Effector memory CD8-positive, alpha-beta T cell (primary cell): ENCODE measurements at regions not wholly inside any gene's neighbourhood (a gene's known extent, or its start where the extent isn't known, plus 50 kb on each side); places are given as distances from the start of the nearest gene placed in this dataset.

Experiments
- ATAC-seq: fragments of 150-1000 bp; cut with Tn5 transposase; replicated peaks from 2 replicates; pipeline ENCODE4 v1.10.0; 2021; ENCODE audit warnings: mild to moderate bottlenecking, moderate library complexity
- DNase-seq, 3 experiments: peaks; one replicate each; pipeline ENCODE4 v3.0.0; 2021
- H3K27ac Mint-ChIP-seq, 2 donors: one replicate each; pipeline ENCODE4 v1.8.0; 2022; ENCODE audit warnings: mild to moderate bottlenecking in 2 of 2, mixed read lengths in 2 of 2, moderate library complexity in 2 of 2
- H3K27me3 Mint-ChIP-seq, 2 donors: one replicate each; pipeline ENCODE4 v1.8.0; 2022; ENCODE audit warnings: mixed read lengths in 2 of 2
- H3K36me3 Mint-ChIP-seq: one replicate; pipeline ENCODE4 v1.8.0; 2022; ENCODE audit warnings: mild to moderate bottlenecking, moderate library complexity, mixed read lengths; ENCODE audit not compliant: insufficient read depth
- H3K4me1 Mint-ChIP-seq, 2 donors: one replicate each; pipeline ENCODE4 v1.8.0; 2022; ENCODE audit warnings: low read depth in 2 of 2, mixed read lengths in 2 of 2
- H3K4me3 Mint-ChIP-seq, 2 donors: one replicate each; pipeline ENCODE4 v1.8.0; 2022; ENCODE audit warnings: mild to moderate bottlenecking in 2 of 2, mixed read lengths in 2 of 2, moderate library complexity in 2 of 2
- H3K9me3 Mint-ChIP-seq, 2 donors: one replicate each; pipeline ENCODE4 v1.8.0; 2022; ENCODE audit warnings: mixed read lengths in 2 of 2

DNA sequence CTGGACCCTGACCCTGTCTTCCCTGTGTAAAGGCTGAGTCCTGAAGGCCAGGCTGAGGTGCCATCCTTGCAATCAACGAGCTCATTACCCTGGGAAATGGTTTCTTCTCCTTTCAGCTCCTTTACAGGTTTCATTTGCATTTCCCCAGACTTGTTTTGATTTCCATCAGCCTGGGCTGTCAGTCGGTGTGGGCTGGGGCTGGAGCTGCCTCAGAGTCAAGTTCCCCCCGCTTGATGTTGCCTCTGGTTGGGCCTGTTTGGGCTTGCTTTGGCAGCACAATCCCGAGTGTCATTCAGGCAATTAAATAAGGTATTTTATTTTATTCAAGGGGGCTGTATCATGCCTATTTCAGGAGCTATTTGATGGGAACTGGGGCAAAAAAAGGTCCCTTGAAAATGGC, 424.9 kb downstream of the INSC start:
- DNase-seq (no peak), ATAC-seq (no peak)
- H3K36me3 Mint-ChIP-seq = no peaks in the 10 kb centered on the region
- H3K27ac Mint-ChIP-seq = no peak overlapping the region
- H3K4me3 Mint-ChIP-seq = no peak overlapping the region
- H3K9me3 Mint-ChIP-seq = peaks cover 4 to 15% of the 10 kb centered on the region in 2 donors
- no peaks in the 10 kb centered on the region for H3K27me3 Mint-ChIP-seq
- no peaks in the 10 kb centered on the region for H3K4me1 Mint-ChIP-seq

DNA sequence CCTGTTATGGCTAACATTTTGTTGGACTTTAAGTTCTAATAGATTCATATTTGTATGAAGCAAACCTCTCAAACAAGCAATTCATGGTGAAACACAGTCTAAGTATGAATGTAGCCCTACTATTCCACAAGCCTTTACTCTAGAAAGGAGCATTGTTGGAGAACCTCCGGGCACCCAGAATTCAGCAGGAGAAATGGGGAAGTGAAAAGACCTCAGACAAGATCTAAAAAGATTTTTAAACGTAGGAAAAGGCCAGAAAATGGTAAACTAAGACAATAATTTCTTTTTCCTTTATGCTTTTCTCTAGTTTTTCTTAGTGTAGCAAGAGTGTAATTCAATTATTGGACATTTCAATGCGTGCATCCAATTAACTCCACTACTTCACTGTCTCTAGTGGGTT, 426.4 kb downstream of the INSC start:
- no peak overlapping the region for H3K27ac Mint-ChIP-seq
- peaks cover 4 to 15% of the 10 kb centered on the region in 2 donors for H3K9me3 Mint-ChIP-seq
- ATAC-seq = no peak
- no peaks in the 10 kb centered on the region for H3K4me1 Mint-ChIP-seq
- no peak overlapping the region for H3K4me3 Mint-ChIP-seq
- no peaks in the 10 kb centered on the region for H3K36me3 Mint-ChIP-seq
- no peaks in the 10 kb centered on the region for H3K27me3 Mint-ChIP-seq
- no peak for DNase-seq

DNA sequence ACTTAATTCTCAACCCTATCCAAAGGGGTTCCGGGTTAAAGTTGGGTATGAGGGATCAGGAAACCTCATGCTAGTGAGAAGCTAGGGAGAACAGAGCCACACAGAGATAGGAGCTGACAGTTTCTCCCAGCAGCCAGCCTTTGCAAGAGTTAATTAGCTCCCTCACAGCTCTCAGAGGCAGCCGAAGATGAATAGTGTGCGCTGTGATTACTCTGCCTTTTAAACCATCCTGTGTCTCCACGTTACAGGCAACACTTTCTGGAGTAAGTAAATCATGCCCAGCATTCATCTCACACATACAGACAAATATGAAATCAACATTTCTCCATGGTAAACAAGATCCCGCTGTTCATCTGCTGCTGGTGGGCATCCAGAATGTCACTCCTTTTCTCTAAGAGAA, 429.6 kb downstream of the INSC start:
- ATAC-seq = no peak
- no peak overlapping the region for H3K4me3 Mint-ChIP-seq
- H3K4me1 Mint-ChIP-seq = no peaks in the 10 kb centered on the region

DNA sequence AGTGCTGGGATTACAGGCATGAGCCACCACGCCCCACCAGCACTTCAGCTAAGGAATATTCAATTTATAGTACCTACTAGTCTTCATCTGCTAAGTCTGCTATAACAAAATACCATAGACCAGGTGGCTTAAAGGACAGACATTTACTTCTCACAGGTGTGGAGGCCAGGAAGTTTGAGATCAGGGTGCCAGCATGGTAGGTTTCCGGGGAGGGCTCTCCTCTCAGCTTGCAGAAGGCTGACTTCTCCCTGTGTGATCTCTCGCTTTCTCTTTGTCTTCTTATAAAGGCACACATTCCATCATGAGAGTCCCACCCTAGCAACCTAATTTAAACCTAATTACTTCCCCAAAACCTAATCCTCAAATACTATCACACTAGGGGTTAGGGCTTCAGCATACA, 433.0 kb downstream of the INSC start:
- Mint-ChIP-seq H3K27ac (no peak overlapping the region), H3K27me3 (no peaks in the 10 kb centered on the region), H3K4me1 (no peaks in the 10 kb centered on the region), H3K9me3 (peaks cover 4 to 10% of the 10 kb centered on the region in 2 donors), H3K4me3 (no peak overlapping the region), H3K36me3 (no peaks in the 10 kb centered on the region)
- DNase-seq = no peak
- no peak for ATAC-seq

More for the DNA sequence above, 429.6 kb downstream of the INSC start:
- Mint-ChIP-seq H3K36me3 (no peaks in the 10 kb centered on the region), H3K27me3 (no peaks in the 10 kb centered on the region), H3K9me3 (peaks cover 1 to 15% of the 10 kb centered on the region in 2 donors), H3K27ac (no peak overlapping the region)
- no peak for DNase-seq

- no peak for ATAC-seq
These were observed 437.5 kb downstream of the INSC start for GRCh38 chr11:15551901-15552851.

GRCh38 chr11:15555161-15555560, 440.4 kb downstream of the INSC start:
- no peaks in the 10 kb centered on the region for H3K36me3 Mint-ChIP-seq
- peaks cover 0 to 3% of the 10 kb centered on the region in 2 donors for H3K9me3 Mint-ChIP-seq

More at GRCh38 chr11:15551901-15552851, 437.5 kb downstream of the INSC start:
- DNase-seq = no peak
- Mint-ChIP-seq H3K27me3 (no peaks in the 10 kb centered on the region), H3K36me3 (no peaks in the 10 kb centered on the region), H3K27ac (no peak overlapping the region), H3K4me3 (no peak overlapping the region), H3K4me1 (no peaks in the 10 kb centered on the region), H3K9me3 (peaks cover 0 to 3% of the 10 kb centered on the region in 2 donors)

GRCh38 chr11:15557457-15558230, 442.9 kb downstream of the INSC start:
- H3K27ac Mint-ChIP-seq = no peak overlapping the region
- no peaks in the 10 kb centered on the region for H3K27me3 Mint-ChIP-seq
- no peaks in the 10 kb centered on the region for H3K9me3 Mint-ChIP-seq
- DNase-seq (no peak), ATAC-seq (no peak)
- H3K4me1 Mint-ChIP-seq = no peaks in the 10 kb centered on the region
- H3K4me3 Mint-ChIP-seq = no peak overlapping the region
- H3K36me3 Mint-ChIP-seq = no peaks in the 10 kb centered on the region

More at GRCh38 chr11:15555161-15555560, 440.4 kb downstream of the INSC start:
- H3K27ac Mint-ChIP-seq = no peak overlapping the region
- DNase-seq (no peak), ATAC-seq (no peak)
- H3K4me1 Mint-ChIP-seq = no peaks in the 10 kb centered on the region
- no peaks in the 10 kb centered on the region for H3K27me3 Mint-ChIP-seq
- H3K4me3 Mint-ChIP-seq = no peak overlapping the region

GRCh38 chr11:15558513-15559181, 443.9 kb downstream of the INSC start:
- DNase-seq (no peak), ATAC-seq (no peak)
- Mint-ChIP-seq H3K36me3 (no peaks in the 10 kb centered on the region), H3K4me1 (no peaks in the 10 kb centered on the region), H3K9me3 (peaks cover 0 to 2% of the 10 kb centered on the region in 2 donors), H3K27me3 (no peaks in the 10 kb centered on the region), H3K4me3 (no peak overlapping the region), H3K27ac (no peak overlapping the region)

DNA sequence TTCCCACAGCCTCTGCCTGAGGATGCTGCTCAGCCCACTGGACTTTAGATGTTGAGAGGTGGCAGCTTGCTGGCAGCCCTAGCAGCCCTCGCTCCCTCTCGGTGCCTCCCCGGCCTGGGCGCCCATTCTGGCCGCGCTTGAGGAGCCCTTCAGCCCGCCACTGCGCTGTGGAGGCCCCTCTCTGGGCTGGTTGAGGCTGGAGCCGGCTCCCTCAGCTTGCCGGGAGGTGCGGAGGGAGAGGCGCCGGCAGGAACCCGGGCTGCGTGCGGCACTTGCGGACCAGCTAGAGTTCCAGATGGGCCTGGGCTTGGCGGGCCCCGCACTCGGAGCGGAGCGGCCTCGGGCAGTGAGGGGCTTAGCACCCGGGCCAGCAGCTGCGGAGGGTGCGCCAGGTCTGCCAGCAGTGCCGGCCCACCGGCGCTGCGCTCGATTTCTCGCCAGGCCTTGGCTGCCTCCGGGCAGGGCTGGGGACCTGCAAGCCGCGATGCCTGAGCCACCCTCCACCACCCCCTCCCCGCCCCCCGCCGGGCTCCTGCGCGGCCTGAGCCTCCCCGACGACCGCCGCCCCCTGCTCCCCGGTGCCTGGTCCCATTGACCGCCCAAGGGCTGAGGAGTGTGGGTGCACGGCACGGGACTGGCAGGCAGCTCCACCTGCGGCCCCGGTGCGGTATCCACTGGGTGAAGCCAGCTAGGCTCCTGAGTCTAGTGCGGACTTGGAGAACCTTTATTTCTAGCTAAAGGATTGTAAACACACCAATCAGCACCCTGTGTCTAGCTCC, 446.2 kb downstream of the INSC start:
- Mint-ChIP-seq H3K27ac (no peak overlapping the region), H3K4me3 (no peak overlapping the region), H3K36me3 (no peaks in the 10 kb centered on the region), H3K9me3 (peaks cover 2 to 6% of the 10 kb centered on the region in 2 donors), H3K4me1 (no peaks in the 10 kb centered on the region), H3K27me3 (no peaks in the 10 kb centered on the region)
- ATAC-seq (no peak), DNase-seq (no peak)

DNA sequence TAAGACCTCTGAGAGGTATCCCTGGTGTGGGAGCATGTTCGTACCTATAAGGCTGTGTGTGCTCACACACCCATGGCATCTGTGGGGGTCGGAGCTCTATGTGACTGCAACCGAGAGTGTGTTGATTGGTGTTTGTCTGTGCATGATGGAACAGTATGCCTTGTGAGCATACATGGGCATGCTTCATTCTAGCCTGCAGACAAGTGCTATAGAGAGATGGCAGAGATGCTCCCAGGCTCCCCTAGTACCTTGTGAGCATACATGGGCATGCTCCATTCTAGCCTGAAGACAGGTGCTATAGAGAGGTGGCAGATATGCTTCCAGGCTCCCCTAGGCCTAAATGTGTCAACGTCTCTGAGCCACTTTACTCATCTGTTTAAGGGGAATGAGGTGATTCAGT, 447.5 kb downstream of the INSC start:
- peaks cover 4 to 6% of the 10 kb centered on the region in 2 donors for H3K9me3 Mint-ChIP-seq
- no peak overlapping the region for H3K4me3 Mint-ChIP-seq
- DNase-seq (no peak), ATAC-seq (no peak)
- H3K4me1 Mint-ChIP-seq = no peaks in the 10 kb centered on the region
- no peaks in the 10 kb centered on the region for H3K27me3 Mint-ChIP-seq
- no peaks in the 10 kb centered on the region for H3K36me3 Mint-ChIP-seq
- no peak overlapping the region for H3K27ac Mint-ChIP-seq

GRCh38 chr11:15563054-15563453, 448.3 kb downstream of the INSC start:
- no peaks in the 10 kb centered on the region for H3K36me3 Mint-ChIP-seq
- H3K4me1 Mint-ChIP-seq = no peaks in the 10 kb centered on the region
- no peaks in the 10 kb centered on the region for H3K27me3 Mint-ChIP-seq
- H3K27ac Mint-ChIP-seq = no peak overlapping the region
- no peak overlapping the region for H3K4me3 Mint-ChIP-seq
- ATAC-seq (no peak), DNase-seq (no peak)
- peaks cover 5 to 6% of the 10 kb centered on the region in 2 donors for H3K9me3 Mint-ChIP-seq

DNA sequence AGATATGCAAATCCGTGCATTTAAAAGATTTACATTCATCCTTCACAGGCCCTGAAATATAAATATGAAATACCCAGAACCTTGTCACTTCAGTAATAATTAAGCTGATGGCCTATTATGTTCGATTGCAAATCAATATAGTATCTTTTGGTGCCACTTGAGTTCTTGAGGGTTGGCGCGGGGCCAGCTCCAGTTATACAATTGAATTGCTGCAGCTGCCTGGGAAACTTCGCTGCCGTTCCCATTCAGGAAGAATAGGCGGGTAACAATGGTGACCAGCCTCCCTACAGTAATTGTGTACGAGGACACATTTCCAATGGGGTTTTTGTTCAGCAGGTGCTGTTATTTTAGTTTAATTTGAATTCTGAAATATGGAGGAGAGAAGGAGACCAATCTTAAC, 451.2 kb downstream of the INSC start:
- Mint-ChIP-seq H3K9me3 (peaks cover 5 to 6% of the 10 kb centered on the region in 2 donors), H3K4me3 (no peak overlapping the region), H3K27ac (no peak overlapping the region), H3K36me3 (no peaks in the 10 kb centered on the region), H3K4me1 (no peaks in the 10 kb centered on the region), H3K27me3 (no peaks in the 10 kb centered on the region)
- no peak for ATAC-seq
- DNase-seq = no peak

DNA sequence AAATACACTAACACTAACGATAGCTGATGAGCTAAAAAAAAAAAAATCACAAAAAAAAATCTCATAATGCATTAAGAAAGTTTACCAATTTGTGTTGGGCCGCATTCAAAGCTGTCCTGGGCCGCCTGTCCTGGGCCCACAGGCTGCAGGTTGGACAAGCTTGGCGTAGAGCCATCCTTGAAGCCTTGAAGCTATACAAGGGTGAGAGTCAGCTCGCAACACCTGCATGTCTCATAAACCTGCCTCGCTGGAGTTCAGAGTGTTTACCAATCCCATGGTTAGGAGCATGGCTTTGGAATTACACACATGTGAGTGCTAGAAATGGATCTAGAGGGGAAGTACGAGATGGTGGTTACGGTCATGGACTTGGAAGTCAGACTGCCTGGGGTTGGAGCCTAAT, 453.7 kb downstream of the INSC start:
- no peak overlapping the region for H3K4me3 Mint-ChIP-seq
- H3K9me3 Mint-ChIP-seq = peaks cover 6 to 8% of the 10 kb centered on the region in 2 donors
- ATAC-seq (no peak), DNase-seq (no peak)
- no peaks in the 10 kb centered on the region for H3K4me1 Mint-ChIP-seq
- H3K27ac Mint-ChIP-seq = no peak overlapping the region
- no peaks in the 10 kb centered on the region for H3K36me3 Mint-ChIP-seq
- no peaks in the 10 kb centered on the region for H3K27me3 Mint-ChIP-seq
